ENCODE measurements at regions not wholly inside any gene's neighbourhood (a gene's known extent, or its start where the extent isn't known, plus 50 kb on each side); places are given as distances from the start of the nearest gene placed in this dataset.
A peak's percentile ranks its signal among the peaks of the same experiment; 100 is the strongest.

DNA sequence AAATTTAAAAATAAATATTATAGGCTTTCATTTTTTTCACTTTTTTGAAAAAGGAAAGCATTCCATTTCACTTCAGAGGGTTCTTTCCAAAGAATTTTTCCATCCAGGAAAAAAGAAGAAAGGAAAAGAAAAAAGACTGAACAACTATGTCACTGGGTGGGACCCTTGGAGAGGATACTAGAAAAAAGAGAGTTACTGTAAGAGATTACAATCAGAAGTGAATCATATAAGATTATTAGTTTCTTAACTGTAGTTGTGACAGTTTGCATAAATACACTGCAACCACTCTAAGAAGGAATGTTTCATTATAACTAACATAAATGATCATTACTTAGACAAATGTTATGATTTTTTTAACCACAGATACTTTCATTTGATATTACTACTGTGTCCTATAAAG is 87.8 kb downstream of the KLF12 start:
- H3K4me3 ChIP-seq = no peak overlapping the region
- no peaks in the 10 kb centered on the region for H3K4me1 ChIP-seq
- H3K27ac ChIP-seq = no peak overlapping the region
- H3K36me3 ChIP-seq = no peaks in the 10 kb centered on the region
- TF ChIP-seq, protein P1, sequence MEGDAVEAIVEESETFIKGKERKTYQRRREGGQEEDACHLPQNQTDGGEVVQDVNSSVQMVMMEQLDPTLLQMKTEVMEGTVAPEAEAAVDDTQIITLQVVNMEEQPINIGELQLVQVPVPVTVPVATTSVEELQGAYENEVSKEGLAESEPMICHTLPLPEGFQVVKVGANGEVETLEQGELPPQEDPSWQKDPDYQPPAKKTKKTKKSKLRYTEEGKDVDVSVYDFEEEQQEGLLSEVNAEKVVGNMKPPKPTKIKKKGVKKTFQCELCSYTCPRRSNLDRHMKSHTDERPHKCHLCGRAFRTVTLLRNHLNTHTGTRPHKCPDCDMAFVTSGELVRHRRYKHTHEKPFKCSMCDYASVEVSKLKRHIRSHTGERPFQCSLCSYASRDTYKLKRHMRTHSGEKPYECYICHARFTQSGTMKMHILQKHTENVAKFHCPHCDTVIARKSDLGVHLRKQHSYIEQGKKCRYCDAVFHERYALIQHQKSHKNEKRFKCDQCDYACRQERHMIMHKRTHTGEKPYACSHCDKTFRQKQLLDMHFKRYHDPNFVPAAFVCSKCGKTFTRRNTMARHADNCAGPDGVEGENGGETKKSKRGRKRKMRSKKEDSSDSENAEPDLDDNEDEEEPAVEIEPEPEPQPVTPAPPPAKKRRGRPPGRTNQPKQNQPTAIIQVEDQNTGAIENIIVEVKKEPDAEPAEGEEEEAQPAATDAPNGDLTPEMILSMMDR (IDR thresholded peaks at IDR 0.05) = no peak
- intact Hi-C loops (cut with DNase I) = loop anchor here (10.0 kb wide), 1 partner anchor 78 kb away; no protein-coding TSS in a partner anchor
- H3K27me3 ChIP-seq = no peaks in the 10 kb centered on the region
- H3K9ac ChIP-seq (ENCODE audit: low read depth in 2 of 2, low read length in 2 of 2) = no peak overlapping the region
- no peaks in the 10 kb centered on the region for H3K9me3 ChIP-seq
- DNase-seq = no peak

DNA sequence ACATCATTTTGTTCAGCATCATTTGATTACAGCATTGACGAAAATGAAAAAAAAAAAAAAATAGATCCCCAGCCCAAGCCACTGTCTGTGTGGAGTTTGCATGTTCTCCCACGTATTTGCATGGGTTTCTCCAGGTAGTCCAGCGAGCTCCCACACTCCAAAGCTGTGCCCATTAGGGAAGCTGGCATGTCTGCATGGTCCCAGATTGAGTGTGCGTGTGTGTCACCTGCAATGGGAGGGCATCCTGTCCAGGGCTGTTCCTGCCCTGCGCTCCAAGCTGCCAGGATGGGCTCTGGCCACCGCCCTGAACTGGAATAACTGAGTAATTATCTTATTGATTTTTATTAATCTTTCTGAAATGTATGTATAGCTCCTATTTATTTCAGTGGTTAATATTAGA is 88.6 kb downstream of the KLF12 start:
- intact Hi-C loops (cut with DNase I) = loop anchor here (10.0 kb wide), 1 partner anchor 79 kb away; no protein-coding TSS in a partner anchor
- Histone ChIP-seq H3K4me1 (no peaks in the 10 kb centered on the region), H3K27ac (no peak overlapping the region), H3K9ac (ENCODE audit: low read depth in 2 of 2, low read length in 2 of 2) (no peak overlapping the region), H3K27me3 (no peaks in the 10 kb centered on the region), H3K36me3 (no peaks in the 10 kb centered on the region), H3K4me3 (no peak overlapping the region), H3K9me3 (no peaks in the 10 kb centered on the region)
- TF ChIP-seq, protein P1 (IDR thresholded peaks at IDR 0.05) = no peak
- DNase-seq = no peak

DNA sequence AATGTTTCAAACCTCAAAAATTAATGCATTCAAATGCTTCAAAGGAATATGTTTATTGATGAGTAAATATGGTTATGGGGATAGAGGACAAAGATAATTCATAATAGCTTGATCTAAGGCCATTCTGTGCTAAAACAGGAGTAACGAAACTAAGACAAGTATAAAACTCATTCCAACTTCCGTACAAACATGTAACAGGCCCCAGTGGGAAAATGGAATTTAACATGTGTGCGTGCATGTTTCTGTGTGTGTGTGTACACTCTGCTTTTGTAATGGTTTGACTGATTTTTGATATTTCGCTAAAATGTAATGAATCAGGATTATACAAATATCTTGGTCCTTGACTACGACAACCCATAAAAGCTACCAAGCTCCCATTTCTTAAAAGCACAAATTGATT is 91.0 kb downstream of the KLF12 start:
- Histone ChIP-seq H3K9ac (ENCODE audit: low read depth in 2 of 2, low read length in 2 of 2) (no peak overlapping the region), H3K4me3 (no peak overlapping the region), H3K36me3 (no peaks in the 10 kb centered on the region), H3K27me3 (no peaks in the 10 kb centered on the region), H3K27ac (no peak overlapping the region), H3K4me1 (no peaks in the 10 kb centered on the region), H3K9me3 (no peaks in the 10 kb centered on the region)
- intact Hi-C loops (cut with DNase I) = loop anchor here (10.0 kb wide), 1 partner anchor 82 kb away; no protein-coding TSS in a partner anchor
- TF ChIP-seq, protein P1 (IDR thresholded peaks at IDR 0.05) = no peak
- no peak for DNase-seq

DNA sequence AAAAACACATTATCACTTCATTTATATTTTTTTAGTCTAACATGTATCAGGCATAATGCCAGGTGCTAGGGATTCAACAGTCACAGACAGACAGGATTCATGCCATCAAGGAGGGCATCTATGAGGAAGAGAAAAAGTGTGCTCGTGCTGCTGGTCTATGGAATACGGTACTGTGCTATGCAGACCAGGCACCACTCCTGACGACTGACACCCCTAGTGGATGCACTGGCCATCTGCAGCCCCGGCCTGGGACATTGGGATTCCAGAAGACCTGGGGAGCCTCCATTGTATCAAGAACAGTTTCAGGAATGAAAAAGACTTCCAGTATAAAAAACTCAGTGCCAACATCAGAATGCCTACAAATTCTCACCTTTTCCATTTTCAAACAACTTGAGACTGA is 94.0 kb downstream of the KLF12 start:
- intact Hi-C loops (cut with DNase I) = loop anchor here (10.0 kb wide), 1 partner anchor 85 kb away; no protein-coding TSS in a partner anchor
- no peaks in the 10 kb centered on the region for H3K36me3 ChIP-seq
- H3K9me3 ChIP-seq = no peaks in the 10 kb centered on the region
- no peak overlapping the region for H3K9ac ChIP-seq (ENCODE audit: low read depth in 2 of 2, low read length in 2 of 2)
- no peak overlapping the region for H3K4me3 ChIP-seq
- H3K4me1 ChIP-seq = no peaks in the 10 kb centered on the region
- TF ChIP-seq, protein P1 (IDR thresholded peaks at IDR 0.05) = peak; percentile 37
- peak; percentile 62 for DNase-seq
- no peak overlapping the region for H3K27ac ChIP-seq
- H3K27me3 ChIP-seq = no peaks in the 10 kb centered on the region

DNA sequence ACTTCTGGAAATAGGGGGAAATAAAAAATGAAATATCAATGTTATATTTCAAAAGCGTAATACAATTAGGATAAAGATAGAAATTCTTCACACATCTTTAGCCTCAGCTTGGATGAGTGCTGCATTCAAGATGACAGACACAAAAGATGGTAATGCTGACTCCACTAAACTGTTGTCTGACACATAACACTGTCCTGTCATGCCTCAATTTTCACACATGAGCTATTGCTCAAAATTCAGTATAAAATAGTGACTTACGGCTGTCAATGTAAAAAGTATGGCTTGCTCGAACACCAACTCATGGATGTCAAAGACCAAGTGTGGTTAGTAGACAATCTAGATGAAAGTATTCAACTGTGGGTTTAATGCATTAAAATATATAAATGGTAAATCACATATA is 94.5 kb downstream of the KLF12 start:
- Histone ChIP-seq H3K27ac (no peak overlapping the region), H3K4me1 (no peaks in the 10 kb centered on the region), H3K27me3 (no peaks in the 10 kb centered on the region), H3K9ac (ENCODE audit: low read depth in 2 of 2, low read length in 2 of 2) (no peak overlapping the region), H3K4me3 (no peak overlapping the region), H3K36me3 (no peaks in the 10 kb centered on the region), H3K9me3 (no peaks in the 10 kb centered on the region)
- TF ChIP-seq, protein P1 (IDR thresholded peaks at IDR 0.05) = no peak
- intact Hi-C loops (cut with DNase I) = loop anchor here (10.0 kb wide), 1 partner anchor 85 kb away; no protein-coding TSS in a partner anchor
- no peak for DNase-seq

Data from colonic mucosa (tissue), 4 donors.